ENCODE measurements at regions not wholly inside any gene's neighbourhood (a gene's known extent, or its start where the extent isn't known, plus 50 kb on each side); places are given as distances from the start of the nearest gene placed in this dataset.

DNA sequence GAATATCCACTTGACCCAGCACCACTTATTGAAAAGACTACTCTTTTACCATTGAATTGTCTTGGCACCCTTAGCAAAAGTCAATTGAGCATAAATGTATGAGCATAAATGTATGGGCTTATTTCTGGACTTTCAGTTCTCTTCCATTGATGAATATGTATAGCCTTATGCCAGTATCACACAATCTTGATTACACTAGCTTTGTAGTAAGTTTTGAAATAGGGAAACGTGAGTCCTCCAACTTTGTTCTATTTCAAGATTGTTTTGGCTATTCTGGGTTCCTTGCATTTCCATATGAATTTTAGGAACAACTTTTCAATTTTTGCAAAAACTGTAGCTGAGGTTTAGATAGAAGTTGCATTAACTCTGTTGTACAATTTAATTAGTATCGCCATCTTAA lies 601.0 kb downstream of the TLE1 start (continued):
- TF ChIP-seq ZNF337 (CRISPR knock-in tag; IDR thresholded peaks at IDR 0.05; ENCODE audit: borderline replicate concordance, low read depth) (no peak), DNMT3B (CRISPR knock-in tag; conservative IDR thresholded peaks at IDR 0.05) (no peak), NR2F6 (IDR thresholded peaks at IDR 0.05) (no peak), NR2F6 (CRISPR knock-in tag; IDR thresholded peaks at IDR 0.05) (no peak)

DNA sequence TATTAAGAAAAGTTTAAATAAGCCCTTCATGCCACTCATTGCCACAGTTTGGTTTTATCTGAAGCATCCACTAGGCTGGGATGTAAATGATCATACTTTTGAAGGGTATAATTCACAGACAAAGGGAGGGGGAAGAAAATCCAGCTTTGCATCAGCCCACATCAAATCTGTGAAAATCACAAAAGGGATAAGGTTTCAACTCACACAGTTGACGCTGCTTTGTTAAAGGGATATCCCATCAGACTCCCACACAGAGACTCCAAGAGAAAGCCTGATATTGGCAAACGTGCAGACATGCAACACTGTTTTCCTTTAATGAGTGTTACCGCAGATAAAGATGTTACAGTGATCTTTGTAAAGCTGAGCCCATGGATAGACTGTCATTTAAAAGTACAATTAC lies 602.9 kb downstream of the TLE1 start:
- Histone ChIP-seq H3K27ac (ENCODE audit: extremely low read length, insufficient read depth, low read length) (no peak overlapping the region), H3K9ac (ENCODE audit: insufficient read depth, low read depth, low read length) (no peak overlapping the region), H2AFZ (ENCODE audit: low read length) (no peak overlapping the region), H3K79me2 (ENCODE audit: insufficient read depth, low read length) (no peaks in the 10 kb centered on the region), H3K4me2 (ENCODE audit: low read depth, low read length) (no peak overlapping the region), H3K9me3 (ENCODE audit: low read length) (no peaks in the 10 kb centered on the region), H3K36me3 (replicated peaks in 1 of 2; ENCODE audit: control insufficient read depth in 1 of 2, insufficient read depth in 2 of 2, low read length in 2 of 2) (no peaks in the 10 kb centered on the region), H3K4me3 (replicated peaks in 1 of 3; ENCODE audit: insufficient read depth in 1 of 3, low read depth in 2 of 3, low read length in 3 of 3) (no peak overlapping the region), H3K27me3 (ENCODE audit: control insufficient read depth in 1 of 2, insufficient read depth in 2 of 2, low read length in 2 of 2) (no peaks in the 10 kb centered on the region), H4K20me1 (ENCODE audit: insufficient read depth, low read length) (no peaks in the 10 kb centered on the region), H3K4me1 (ENCODE audit: insufficient read depth, low read length) (no peaks in the 10 kb centered on the region)
- ChIA-PET POLR2A (no interaction called here), CTCF (ENCODE audit: low intra/inter-chr PET ratio, low total read pairs) (no interaction called here)
- ATAC-seq (no peak), FAIRE-seq (no peak), DNase-seq (ENCODE audit: low spot score) (no peak)
- BruUV-seq (replicated peaks): no TSS peak
- in situ Hi-C loops (cut with HindIII; ENCODE audit: extremely low pct_ligation_motif_present, low pct_unique_long_range_greater_than_20kb) (no loop called here), intact Hi-C loops (cut with micrococcal nuclease; ENCODE audit: unreplicated experiment) (no loop called here)
- WGBS (ENCODE audit: low lambda C conversion rate): 0% methylated on average over 3 of the region's 3 CpGs
- TF ChIP-seq KAT2B (IDR thresholded peaks at IDR 0.05; ENCODE audit: borderline replicate concordance, low read depth, low read length) (no peak), ATF1 (CRISPR knock-in tag; IDR thresholded peaks at IDR 0.05) (no peak), ZMYM2 (CRISPR knock-in tag; IDR thresholded peaks at IDR 0.05) (no peak), ZMYM3 (CRISPR knock-in tag; IDR thresholded peaks at IDR 0.05) (no peak), PHF5A (CRISPR knock-in tag; IDR thresholded peaks at IDR 0.05; ENCODE audit: low read depth, unreplicated experiment) (no peak), ZNF335 (CRISPR knock-in tag; IDR thresholded peaks at IDR 0.05) (no peak), ZNF317 (CRISPR knock-in tag; IDR thresholded peaks at IDR 0.05) (no peak), KDM6A (CRISPR knock-in tag; IDR thresholded peaks at IDR 0.05; ENCODE audit: low read depth) (no peak)
- TF ChIP-seq, protein P1, sequence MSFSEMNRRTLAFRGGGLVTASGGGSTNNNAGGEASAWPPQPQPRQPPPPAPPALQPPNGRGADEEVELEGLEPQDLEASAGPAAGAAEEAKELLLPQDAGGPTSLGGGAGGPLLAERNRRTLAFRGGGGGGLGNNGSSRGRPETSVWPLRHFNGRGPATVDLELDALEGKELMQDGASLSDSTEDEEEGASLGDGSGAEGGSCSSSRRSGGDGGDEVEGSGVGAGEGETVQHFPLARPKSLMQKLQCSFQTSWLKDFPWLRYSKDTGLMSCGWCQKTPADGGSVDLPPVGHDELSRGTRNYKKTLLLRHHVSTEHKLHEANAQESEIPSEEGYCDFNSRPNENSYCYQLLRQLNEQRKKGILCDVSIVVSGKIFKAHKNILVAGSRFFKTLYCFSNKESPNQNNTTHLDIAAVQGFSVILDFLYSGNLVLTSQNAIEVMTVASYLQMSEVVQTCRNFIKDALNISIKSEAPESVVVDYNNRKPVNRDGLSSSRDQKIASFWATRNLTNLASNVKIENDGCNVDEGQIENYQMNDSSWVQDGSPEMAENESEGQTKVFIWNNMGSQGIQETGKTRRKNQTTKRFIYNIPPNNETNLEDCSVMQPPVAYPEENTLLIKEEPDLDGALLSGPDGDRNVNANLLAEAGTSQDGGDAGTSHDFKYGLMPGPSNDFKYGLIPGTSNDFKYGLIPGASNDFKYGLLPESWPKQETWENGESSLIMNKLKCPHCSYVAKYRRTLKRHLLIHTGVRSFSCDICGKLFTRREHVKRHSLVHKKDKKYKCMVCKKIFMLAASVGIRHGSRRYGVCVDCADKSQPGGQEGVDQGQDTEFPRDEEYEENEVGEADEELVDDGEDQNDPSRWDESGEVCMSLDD (CRISPR knock-in tag; IDR thresholded peaks at IDR 0.05; ENCODE audit: borderline replicate concordance): no peak
